Fibroblast of mammary gland (primary cell): ENCODE measurements at regions not wholly inside any gene's neighbourhood (a gene's known extent, or its start where the extent isn't known, plus 50 kb on each side); places are given as distances from the start of the nearest gene placed in this dataset.
"Not testable (repeated sequence)": the region's sequence is repeated elsewhere in the genome, so short reads cannot be mapped to it uniquely, and the experiment has no call there.

Experiments
- DNase-seq: peaks from one replicate; pipeline ENCODE4 v3.0.0-alpha.2; 2010; ENCODE audit warnings: low read depth
- H3K4me3 ChIP-seq: 2 replicates; pipeline ENCODE4 v1.5.1; 2011; ENCODE audit warnings: low read depth, mild to moderate bottlenecking, low read length, moderate library complexity; ENCODE audit not compliant: control insufficient read depth
- TF ChIP-seq, protein P1 (sequence below): conservative IDR thresholded peaks from 2 replicates; pipeline ENCODE4 v1.5.1; 2011; ENCODE audit warnings: low read depth, low read length, inconsistent platforms; ENCODE audit not compliant: control insufficient read depth, insufficient read depth

DNA sequence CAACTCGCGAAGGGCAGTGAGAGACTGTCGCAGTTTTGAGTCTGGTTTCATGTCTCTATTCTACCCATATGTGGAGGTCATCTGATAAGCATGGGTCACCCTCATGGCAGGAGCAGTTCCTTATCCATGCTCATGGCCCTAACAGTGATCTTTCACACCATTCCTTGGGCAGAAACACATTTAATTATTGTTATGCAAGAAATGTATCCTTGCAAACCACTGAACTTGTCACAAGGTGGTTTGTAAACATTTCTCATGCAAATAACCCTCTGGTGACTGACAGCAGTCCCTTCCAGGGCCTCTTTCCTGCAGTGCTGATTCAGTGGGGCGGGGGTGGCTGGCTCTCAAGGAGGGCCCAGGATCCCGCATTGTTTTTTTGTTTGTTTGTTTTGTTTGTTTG is 421.4 kb upstream of the RUNX1 start:
- TF ChIP-seq, protein P1, sequence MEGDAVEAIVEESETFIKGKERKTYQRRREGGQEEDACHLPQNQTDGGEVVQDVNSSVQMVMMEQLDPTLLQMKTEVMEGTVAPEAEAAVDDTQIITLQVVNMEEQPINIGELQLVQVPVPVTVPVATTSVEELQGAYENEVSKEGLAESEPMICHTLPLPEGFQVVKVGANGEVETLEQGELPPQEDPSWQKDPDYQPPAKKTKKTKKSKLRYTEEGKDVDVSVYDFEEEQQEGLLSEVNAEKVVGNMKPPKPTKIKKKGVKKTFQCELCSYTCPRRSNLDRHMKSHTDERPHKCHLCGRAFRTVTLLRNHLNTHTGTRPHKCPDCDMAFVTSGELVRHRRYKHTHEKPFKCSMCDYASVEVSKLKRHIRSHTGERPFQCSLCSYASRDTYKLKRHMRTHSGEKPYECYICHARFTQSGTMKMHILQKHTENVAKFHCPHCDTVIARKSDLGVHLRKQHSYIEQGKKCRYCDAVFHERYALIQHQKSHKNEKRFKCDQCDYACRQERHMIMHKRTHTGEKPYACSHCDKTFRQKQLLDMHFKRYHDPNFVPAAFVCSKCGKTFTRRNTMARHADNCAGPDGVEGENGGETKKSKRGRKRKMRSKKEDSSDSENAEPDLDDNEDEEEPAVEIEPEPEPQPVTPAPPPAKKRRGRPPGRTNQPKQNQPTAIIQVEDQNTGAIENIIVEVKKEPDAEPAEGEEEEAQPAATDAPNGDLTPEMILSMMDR = no peak
- no peak for DNase-seq
- H3K4me3 ChIP-seq = no peak overlapping the region

DNA sequence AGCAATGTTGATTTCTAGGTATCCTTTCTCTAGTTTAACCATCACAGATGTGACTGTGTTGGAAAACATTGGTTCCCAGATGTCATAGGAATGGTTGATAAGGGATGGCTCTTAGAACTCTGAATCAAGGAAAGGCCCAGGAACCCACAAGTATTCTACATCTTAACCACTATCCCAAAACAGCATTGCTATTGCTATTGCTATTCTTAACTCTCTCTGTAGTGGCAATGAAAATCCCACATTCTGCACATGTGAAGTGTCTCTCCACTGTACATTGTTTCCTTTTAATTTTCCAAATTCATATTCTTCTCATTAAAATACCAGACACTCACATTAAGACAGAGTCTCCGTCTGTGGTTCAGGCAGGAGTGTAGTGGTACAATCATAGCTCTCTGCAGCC is 420.4 kb upstream of the RUNX1 start:
- H3K4me3 ChIP-seq = no peak overlapping the region
- TF ChIP-seq, protein P1 = no peak
- DNase-seq = no peak

DNA sequence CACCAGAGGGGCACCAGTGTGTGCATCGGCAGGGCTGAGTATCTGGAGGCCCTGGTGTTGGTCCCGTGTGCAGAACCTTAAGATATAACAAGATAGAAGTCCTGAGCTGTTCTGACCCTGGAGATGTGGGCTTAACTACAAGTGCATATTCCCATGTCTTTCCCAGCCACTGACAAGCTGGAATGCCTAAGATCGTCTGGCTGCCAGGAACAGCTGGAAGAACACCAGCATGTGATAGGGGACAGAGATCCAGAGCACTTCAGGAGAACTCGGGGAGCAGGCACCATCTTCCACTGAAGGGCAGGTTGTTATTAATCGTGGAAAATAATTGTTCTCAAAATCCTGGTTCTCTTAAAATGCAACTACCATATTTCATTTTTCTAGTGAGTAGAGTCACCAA is 419.9 kb upstream of the RUNX1 start:
- TF ChIP-seq, protein P1 = no peak
- no peak for DNase-seq
- no peak overlapping the region for H3K4me3 ChIP-seq

DNA sequence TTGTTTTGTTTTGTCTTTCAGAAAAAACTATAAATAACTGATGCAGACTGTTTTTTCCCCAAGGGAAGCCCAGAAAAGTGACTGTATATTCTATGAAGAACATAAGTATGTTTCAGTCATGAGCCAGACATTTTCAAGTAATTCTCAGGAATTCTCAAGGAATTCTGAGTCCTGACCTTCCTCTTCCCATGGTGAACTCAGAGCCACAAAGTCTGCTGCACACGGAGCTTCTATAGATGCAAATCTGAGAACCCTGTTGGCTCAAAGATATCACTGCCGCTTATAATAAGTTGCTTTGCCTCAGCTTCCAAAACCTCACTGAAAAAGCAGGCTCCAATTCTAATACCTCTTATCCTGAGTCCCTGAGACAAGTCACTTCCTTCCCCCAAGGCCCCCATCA is 418.5 kb upstream of the RUNX1 start:
- TF ChIP-seq, protein P1 = no peak
- no peak overlapping the region for H3K4me3 ChIP-seq
- no peak for DNase-seq

GRCh38 chr21:35466681-35467080 is 417.6 kb upstream of the RUNX1 start:
- not testable (repeated sequence) for H3K4me3 ChIP-seq, DNase-seq

DNA sequence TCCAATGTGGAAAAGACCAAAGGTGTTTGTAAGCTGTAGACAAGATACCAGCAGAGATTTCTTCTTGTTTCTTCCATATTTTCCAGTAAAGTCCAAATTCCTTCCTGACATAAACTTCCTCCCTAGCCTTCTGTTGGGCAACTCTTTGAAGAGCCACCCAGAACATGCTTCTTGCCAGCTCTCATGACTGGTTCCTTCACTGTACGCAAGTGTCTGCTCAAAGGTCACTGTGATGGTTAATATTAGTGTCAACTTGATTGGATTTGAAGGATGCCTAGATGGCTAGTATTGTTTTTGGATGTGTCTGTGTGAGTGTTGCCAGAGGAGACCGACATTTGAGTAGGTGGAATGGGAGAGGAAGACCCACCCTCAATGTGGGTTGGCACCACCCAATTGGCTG is 416.6 kb upstream of the RUNX1 start:
- TF ChIP-seq, protein P1 = no peak
- no peak overlapping the region for H3K4me3 ChIP-seq
- no peak for DNase-seq

DNA sequence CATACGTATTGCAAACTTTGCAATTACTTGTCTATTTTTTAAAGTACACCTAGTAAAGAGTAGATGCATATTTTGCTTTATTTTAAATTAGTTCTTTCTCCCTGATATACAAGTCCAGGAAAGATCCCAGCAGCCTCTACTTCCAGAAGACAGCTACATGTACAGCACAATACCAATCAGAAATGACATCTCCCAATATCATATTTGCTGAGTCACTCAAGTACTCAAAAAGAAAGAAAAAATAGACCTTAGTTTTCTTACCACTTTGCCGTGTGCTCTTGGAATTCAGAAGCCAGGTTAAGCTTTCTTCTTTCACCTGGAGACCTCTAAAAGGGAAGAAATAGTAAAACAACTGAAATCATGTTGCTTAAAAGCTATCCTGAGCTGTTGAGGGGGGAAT is 412.6 kb upstream of the RUNX1 start:
- TF ChIP-seq, protein P1 = no peak
- H3K4me3 ChIP-seq = no peak overlapping the region
- DNase-seq = no peak
